Jurkat, Clone E6-1 (cell line): ENCODE measurements at regions not wholly inside any gene's neighbourhood (a gene's known extent, or its start where the extent isn't known, plus 50 kb on each side); places are given as distances from the start of the nearest gene placed in this dataset.
"Not testable (repeated sequence)": the region's sequence is repeated elsewhere in the genome, so short reads cannot be mapped to it uniquely, and the experiment has no call there.

Experiments used
- DNase-seq: peaks from one replicate; pipeline ENCODE4 v3.0.0-alpha.2; 2011; ENCODE audit warnings: low read depth, low spot score
- H3K4me3 ChIP-seq: 2 replicates; pipeline ENCODE4 v1.5.1; 2011; ENCODE audit warnings: mild to moderate bottlenecking, low read length, control low read depth, moderate library complexity

GRCh38 chr12:107494331-107494730, 191.3 kb upstream of the PWP1 start:
- DNase-seq, result no peak
- H3K4me3 ChIP-seq, result no peak overlapping the region

- no peak for DNase-seq
- H3K4me3 ChIP-seq, result no peak overlapping the region
These were observed 190.0 kb upstream of the PWP1 start for GRCh38 chr12:107495604-107496003.

GRCh38 chr12:107497231-107497630, 188.4 kb upstream of the PWP1 start:
- no peak overlapping the region for H3K4me3 ChIP-seq
- DNase-seq, result no peak

GRCh38 chr12:107500307-107500706, 185.3 kb upstream of the PWP1 start:
- no peak for DNase-seq
- H3K4me3 ChIP-seq, result no peak overlapping the region

GRCh38 chr12:107501681-107502080, 183.9 kb upstream of the PWP1 start:
- no peak for DNase-seq
- H3K4me3 ChIP-seq, result no peak overlapping the region

- DNase-seq, result no peak
- H3K4me3 ChIP-seq, result no peak overlapping the region
These were observed 182.3 kb upstream of the PWP1 start for GRCh38 chr12:107503129-107503855.

- no peak overlapping the region for H3K4me3 ChIP-seq
- no peak for DNase-seq
These were observed 181.4 kb upstream of the PWP1 start for GRCh38 chr12:107503887-107504885.

GRCh38 chr12:107509421-107509820, 176.2 kb upstream of the PWP1 start:
- H3K4me3 ChIP-seq, result no peak overlapping the region
- no peak for DNase-seq

- no peak overlapping the region for H3K4me3 ChIP-seq
- no peak for DNase-seq
These were observed 175.4 kb upstream of the PWP1 start for GRCh38 chr12:107510211-107510610.

- H3K4me3 ChIP-seq, result no peak overlapping the region
- no peak for DNase-seq
These were observed 174.3 kb upstream of the PWP1 start for GRCh38 chr12:107511292-107511691.

GRCh38 chr12:107512391-107512790, 173.2 kb upstream of the PWP1 start:
- DNase-seq, result no peak
- H3K4me3 ChIP-seq, result no peak overlapping the region

GRCh38 chr12:107513184-107513583, 172.4 kb upstream of the PWP1 start:
- H3K4me3 ChIP-seq, result no peak overlapping the region
- no peak for DNase-seq

- no peak overlapping the region for H3K4me3 ChIP-seq
- no peak for DNase-seq
These were observed 171.8 kb upstream of the PWP1 start for GRCh38 chr12:107513636-107514400.

GRCh38 chr12:107514887-107515445, 170.6 kb upstream of the PWP1 start:
- no peak for DNase-seq
- H3K4me3 ChIP-seq, result no peak overlapping the region

- DNase-seq, result no peak
- H3K4me3 ChIP-seq, result no peak overlapping the region
These were observed 170.1 kb upstream of the PWP1 start for GRCh38 chr12:107515446-107515958.

- not testable (repeated sequence) for DNase-seq, H3K4me3 ChIP-seq
These were observed 167.8 kb upstream of the PWP1 start for GRCh38 chr12:107517816-107518215.

- DNase-seq, result no peak
- H3K4me3 ChIP-seq, result no peak overlapping the region
These were observed 166.7 kb upstream of the PWP1 start for GRCh38 chr12:107518868-107519267.

GRCh38 chr12:107519906-107520859, 165.4 kb upstream of the PWP1 start:
- no peak overlapping the region for H3K4me3 ChIP-seq
- DNase-seq, result no peak
